Body of pancreas (tissue), 4 donors: ENCODE measurements at regions not wholly inside any gene's neighbourhood (a gene's known extent, or its start where the extent isn't known, plus 50 kb on each side); places are given as distances from the start of the nearest gene placed in this dataset.

Experiments
- POLR2A ChIP-seq, 3 donors: fragments of 450-650 bp; IDR thresholded peaks; one replicate each; pipeline ENCODE4 v1.6.1; 2016; ENCODE audit warnings: antibody characterized with exemption in 3 of 3, mild to moderate bottlenecking in 2 of 3
- TF ChIP-seq, protein P1 (sequence below), 7 experiments: fragments of 450-650 bp in 4 of 7; fragments of 200-600 bp in 3 of 7; sonication (generic) in 3 of 7; IDR thresholded peaks; one replicate each; pipeline ENCODE4 v1.5.1; 2016 to 2019; ENCODE audit warnings: antibody characterized with exemption in 7 of 7

DNA sequence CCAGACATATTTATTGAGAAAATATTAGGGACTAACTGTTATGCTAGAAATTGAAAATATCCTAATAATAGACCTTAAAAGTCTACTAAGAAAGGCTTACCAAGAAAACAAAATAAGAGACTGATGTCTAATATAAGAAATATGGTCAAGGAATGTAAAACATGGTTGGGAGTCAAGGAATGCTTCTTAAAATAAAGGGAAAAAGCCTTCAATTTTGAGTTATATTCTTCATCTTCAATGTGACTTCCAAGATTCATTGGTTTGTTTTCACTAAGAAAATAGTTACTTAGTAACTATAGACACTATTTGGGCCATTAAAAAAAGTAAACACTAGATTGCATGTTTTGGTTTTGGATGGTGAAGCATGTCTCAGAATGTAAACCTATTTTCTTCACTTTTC lies 88.1 kb upstream of the ETV6 start:
- TF ChIP-seq, protein P1, sequence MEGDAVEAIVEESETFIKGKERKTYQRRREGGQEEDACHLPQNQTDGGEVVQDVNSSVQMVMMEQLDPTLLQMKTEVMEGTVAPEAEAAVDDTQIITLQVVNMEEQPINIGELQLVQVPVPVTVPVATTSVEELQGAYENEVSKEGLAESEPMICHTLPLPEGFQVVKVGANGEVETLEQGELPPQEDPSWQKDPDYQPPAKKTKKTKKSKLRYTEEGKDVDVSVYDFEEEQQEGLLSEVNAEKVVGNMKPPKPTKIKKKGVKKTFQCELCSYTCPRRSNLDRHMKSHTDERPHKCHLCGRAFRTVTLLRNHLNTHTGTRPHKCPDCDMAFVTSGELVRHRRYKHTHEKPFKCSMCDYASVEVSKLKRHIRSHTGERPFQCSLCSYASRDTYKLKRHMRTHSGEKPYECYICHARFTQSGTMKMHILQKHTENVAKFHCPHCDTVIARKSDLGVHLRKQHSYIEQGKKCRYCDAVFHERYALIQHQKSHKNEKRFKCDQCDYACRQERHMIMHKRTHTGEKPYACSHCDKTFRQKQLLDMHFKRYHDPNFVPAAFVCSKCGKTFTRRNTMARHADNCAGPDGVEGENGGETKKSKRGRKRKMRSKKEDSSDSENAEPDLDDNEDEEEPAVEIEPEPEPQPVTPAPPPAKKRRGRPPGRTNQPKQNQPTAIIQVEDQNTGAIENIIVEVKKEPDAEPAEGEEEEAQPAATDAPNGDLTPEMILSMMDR (IDR thresholded peaks at IDR 0.05) = no peak
- no peak for TF ChIP-seq POLR2A (IDR thresholded peaks at IDR 0.05)
